Activated naive CD8-positive, alpha-beta T cell treated with anti-CD3 and anti-CD28 coated beads for 36 hours (primary cell): ENCODE measurements at regions not wholly inside any gene's neighbourhood (a gene's known extent, or its start where the extent isn't known, plus 50 kb on each side); places are given as distances from the start of the nearest gene placed in this dataset.
"Not testable (repeated sequence)": the region's sequence is repeated elsewhere in the genome, so short reads cannot be mapped to it uniquely, and the experiment has no call there.

Experiments
- DNase-seq: peaks from one replicate; pipeline ENCODE4 v3.0.0; 2021
- H3K27ac Mint-ChIP-seq: one replicate; pipeline ENCODE4 v1.8.0; 2022; ENCODE audit warnings: mild to moderate bottlenecking, moderate library complexity, mixed read lengths
- H3K27me3 Mint-ChIP-seq: one replicate; pipeline ENCODE4 v1.8.0; 2022; ENCODE audit warnings: mild to moderate bottlenecking, mixed read lengths
- H3K36me3 Mint-ChIP-seq: one replicate; pipeline ENCODE4 v1.8.0; 2021; ENCODE audit warnings: mild to moderate bottlenecking, mixed read lengths
- H3K4me1 Mint-ChIP-seq: one replicate; pipeline ENCODE4 v1.8.0; 2021; ENCODE audit warnings: mixed read lengths
- H3K4me3 Mint-ChIP-seq: one replicate; pipeline ENCODE4 v1.8.0; 2022; ENCODE audit warnings: mild to moderate bottlenecking, moderate library complexity, mixed read lengths
- H3K9me3 Mint-ChIP-seq: one replicate; pipeline ENCODE4 v1.8.0; 2022; ENCODE audit warnings: mixed read lengths

- Mint-ChIP-seq H3K27me3 (peaks cover 34% of the 10 kb centered on the region), H3K9me3 (no peaks in the 10 kb centered on the region), H3K4me1 (peaks cover 2% of the 10 kb centered on the region), H3K4me3 (no peak overlapping the region), H3K27ac (no peak overlapping the region), H3K36me3 (no peaks in the 10 kb centered on the region)
- no peak for DNase-seq
Measured at GRCh38 chr22:35138521-35138920, 72.6 kb downstream of the ISX start.

DNA sequence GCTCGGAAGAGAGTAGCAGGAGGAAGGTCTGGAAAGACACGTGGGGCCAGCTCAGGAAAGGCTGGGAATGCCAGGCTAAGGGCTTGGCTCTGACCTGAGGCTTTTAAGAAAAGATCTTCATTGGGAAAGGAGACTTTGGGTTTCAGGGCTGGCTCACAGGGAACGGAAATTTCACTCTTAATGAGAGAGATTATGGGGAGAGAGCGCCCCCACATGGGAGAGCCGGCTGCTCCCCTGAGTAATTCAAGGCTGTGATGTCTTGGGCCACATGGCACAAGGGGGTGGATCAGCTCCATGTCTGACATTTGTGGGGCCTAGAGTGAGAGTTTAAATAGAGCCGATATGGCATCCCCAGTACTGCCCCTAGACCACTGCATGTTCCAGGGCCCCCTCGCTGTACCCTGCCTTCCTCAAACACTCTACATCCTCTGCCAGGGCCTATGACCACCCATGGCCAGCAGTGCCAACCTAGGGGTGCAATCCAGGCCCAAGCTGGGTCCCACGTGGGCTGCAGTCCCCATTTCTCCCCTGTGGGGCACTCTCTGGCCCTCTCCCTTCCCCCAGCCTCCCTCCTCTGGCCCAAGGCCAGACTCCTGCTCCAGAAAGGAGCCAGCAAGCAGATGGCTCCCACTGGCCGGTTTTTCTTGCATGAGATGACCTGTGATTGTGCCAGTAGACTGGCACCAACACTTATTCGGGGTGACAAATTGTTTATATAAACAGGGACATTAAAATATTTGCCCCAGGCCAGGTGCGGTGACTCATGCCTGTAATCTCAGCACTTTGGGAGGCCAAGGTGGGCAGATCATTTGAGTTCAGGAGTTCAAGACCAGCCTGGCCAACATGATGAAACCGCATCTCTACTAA lies 75.2 kb downstream of the ISX start:
- Mint-ChIP-seq H3K4me1 (no peaks in the 10 kb centered on the region), H3K4me3 (no peak overlapping the region), H3K27me3 (peaks cover 12% of the 10 kb centered on the region), H3K9me3 (no peaks in the 10 kb centered on the region), H3K27ac (peak overlapping the region; percentile 17), H3K36me3 (no peaks in the 10 kb centered on the region)
- DNase-seq: no peak

DNA sequence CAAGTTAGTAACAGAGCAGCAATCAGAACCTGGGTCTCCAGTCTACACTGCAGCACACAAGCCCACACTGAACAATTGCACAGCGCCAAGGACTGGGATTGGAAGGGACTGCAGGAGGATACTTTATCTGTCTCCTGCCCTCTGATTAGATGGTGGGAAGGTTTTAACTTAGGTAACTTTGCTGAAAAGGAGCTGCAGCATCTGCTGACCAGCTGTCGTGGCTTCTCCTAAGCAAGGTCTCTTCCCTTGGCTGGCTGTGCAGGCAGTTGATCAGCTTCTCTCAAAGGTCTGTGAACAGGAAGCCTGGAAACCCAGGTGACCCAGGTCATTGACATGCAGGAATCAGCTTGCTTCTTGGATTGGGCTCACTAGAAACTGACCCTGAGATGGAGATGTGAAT lies 82.4 kb downstream of the ISX start:
- Mint-ChIP-seq H3K4me1 (peaks cover 3% of the 10 kb centered on the region), H3K27me3 (peaks cover 27% of the 10 kb centered on the region), H3K36me3 (no peaks in the 10 kb centered on the region), H3K27ac (no peak overlapping the region), H3K4me3 (no peak overlapping the region), H3K9me3 (no peaks in the 10 kb centered on the region)
- DNase-seq: no peak

DNA sequence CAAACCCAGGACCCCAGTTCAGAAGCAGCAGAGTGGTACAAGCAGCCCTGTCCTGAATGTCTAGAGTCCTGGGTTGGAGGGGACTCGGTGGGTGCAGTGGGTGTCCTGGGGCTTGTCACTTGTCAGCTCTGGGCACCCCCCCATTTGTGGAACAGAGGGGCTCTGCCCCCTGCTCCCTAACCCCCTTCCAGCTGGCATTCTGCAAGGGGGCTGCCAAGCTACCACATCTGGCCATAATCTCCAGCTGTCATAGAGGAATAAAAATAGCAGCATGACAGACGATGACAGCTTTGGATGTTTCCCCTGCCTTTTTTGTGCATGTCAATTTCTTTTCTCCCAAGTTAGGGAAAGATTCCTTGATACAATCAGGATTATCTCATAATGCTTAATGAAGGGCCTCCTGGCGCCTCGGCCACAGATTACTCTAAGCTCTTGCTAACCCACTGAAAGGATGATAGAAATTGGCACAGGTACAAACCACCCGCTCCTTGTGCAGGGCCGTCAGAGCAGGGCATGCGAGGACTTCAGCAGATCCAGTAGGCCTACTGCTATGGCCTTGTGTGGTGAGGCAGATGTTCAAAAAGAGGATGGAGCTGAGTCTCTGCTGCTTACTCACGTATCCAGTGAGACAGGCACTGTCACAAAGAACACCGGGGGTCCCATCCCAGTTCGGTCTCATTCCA lies 83.0 kb downstream of the ISX start:
- no peaks in the 10 kb centered on the region for H3K9me3 Mint-ChIP-seq
- H3K4me1 Mint-ChIP-seq: peaks cover 3% of the 10 kb centered on the region
- H3K27me3 Mint-ChIP-seq: peaks cover 34% of the 10 kb centered on the region
- no peak overlapping the region for H3K4me3 Mint-ChIP-seq
- DNase-seq: no peak
- no peaks in the 10 kb centered on the region for H3K36me3 Mint-ChIP-seq
- H3K27ac Mint-ChIP-seq: no peak overlapping the region

DNA sequence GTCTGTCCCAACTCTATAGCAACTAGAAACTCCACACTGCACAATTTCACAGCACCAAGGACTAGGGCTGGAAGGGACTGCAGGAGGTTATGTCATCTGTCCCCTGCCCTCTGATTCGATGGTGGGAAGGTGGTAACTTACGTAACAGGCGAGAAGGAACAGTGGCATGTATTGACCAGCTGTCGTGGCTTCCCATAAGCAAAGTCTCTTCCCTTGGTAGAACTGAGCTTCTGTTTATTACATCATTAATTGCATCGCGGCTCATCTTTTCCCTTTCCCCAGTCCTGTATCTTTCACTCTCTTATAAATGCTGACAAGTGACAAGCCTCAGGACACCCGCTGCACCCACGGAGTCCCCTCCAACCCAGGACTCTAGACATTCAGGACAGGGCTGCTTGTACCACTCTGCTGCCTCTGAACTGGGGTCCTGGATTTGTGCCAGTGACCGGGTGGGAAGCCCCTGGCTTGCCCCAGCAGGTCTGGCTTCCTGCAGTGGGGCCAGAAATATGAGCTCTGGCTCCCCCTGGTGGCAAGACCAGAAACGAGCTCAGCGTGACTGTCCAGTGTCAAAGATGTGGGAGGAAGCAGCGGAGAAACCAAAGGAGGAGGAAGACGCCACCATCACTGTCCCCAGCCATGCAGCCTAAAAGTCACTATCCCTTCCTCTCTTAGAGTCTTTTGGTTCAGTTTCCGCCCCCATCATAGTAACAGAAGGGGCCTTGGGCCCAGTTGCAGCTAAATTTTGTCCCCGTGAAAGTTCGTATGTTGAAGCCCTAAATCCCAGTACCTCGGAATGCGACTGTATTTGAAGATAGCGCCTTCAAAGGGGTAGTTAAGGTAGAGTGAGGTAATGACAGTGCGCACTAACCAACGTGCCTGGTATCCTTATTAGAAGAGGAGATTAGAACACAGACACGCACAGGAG lies 84.5 kb downstream of the ISX start:
- Mint-ChIP-seq H3K4me3 (no peak overlapping the region), H3K27ac (no peak overlapping the region), H3K27me3 (peaks cover 48% of the 10 kb centered on the region), H3K4me1 (peaks cover 3% of the 10 kb centered on the region), H3K9me3 (no peaks in the 10 kb centered on the region), H3K36me3 (no peaks in the 10 kb centered on the region)
- DNase-seq: peak; percentile 64

GRCh38 chr22:35152316-35152715 lies 86.4 kb downstream of the ISX start:
- no peak for DNase-seq
- Mint-ChIP-seq H3K4me3 (no peak overlapping the region), H3K27ac (no peak overlapping the region), H3K36me3 (no peaks in the 10 kb centered on the region), H3K9me3 (no peaks in the 10 kb centered on the region), H3K4me1 (peaks cover 3% of the 10 kb centered on the region), H3K27me3 (peaks cover 54% of the 10 kb centered on the region)

DNA sequence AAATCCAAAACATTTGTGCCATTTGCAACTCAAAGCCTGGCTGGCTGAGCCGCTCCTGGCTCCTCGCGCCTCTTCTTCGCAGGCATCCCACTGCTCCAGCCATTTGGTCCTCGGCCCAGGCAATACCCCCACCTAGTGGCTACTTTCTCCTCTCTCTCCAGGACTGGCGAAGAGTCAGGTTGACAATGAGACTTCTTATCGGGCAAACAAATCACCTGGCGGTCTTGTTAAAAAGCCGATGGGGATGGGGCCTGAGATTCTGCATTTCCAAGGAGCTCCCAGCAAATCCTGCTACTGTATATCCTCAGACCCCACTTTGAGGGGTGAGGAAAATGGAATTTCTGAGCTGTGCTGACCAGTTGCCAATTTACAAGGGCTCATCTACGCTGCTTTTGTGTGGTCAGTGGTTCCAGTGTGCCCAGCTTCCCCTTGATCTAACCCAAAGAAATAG lies 89.0 kb downstream of the ISX start:
- Mint-ChIP-seq H3K4me1 (peaks cover 3% of the 10 kb centered on the region), H3K27ac (no peak overlapping the region), H3K27me3 (peaks cover 58% of the 10 kb centered on the region), H3K36me3 (no peaks in the 10 kb centered on the region), H3K4me3 (no peak overlapping the region), H3K9me3 (no peaks in the 10 kb centered on the region)
- peak; percentile 14 for DNase-seq

GRCh38 chr22:35155403-35156025 lies 89.6 kb downstream of the ISX start:
- peaks cover 3% of the 10 kb centered on the region for H3K4me1 Mint-ChIP-seq
- no peaks in the 10 kb centered on the region for H3K9me3 Mint-ChIP-seq

GRCh38 chr22:35156945-35157344 lies 91.0 kb downstream of the ISX start:
- no peaks in the 10 kb centered on the region for H3K36me3 Mint-ChIP-seq

More at GRCh38 chr22:35155403-35156025, 89.6 kb downstream of the ISX start:
- H3K4me3 Mint-ChIP-seq: no peak overlapping the region
- no peaks in the 10 kb centered on the region for H3K36me3 Mint-ChIP-seq
- peaks cover 58% of the 10 kb centered on the region for H3K27me3 Mint-ChIP-seq
- no peak for DNase-seq
- no peak overlapping the region for H3K27ac Mint-ChIP-seq

GRCh38 chr22:35158336-35158735 lies 92.4 kb downstream of the ISX start:
- no peak overlapping the region for H3K27ac Mint-ChIP-seq
- no peaks in the 10 kb centered on the region for H3K4me1 Mint-ChIP-seq
- peaks cover 41% of the 10 kb centered on the region for H3K27me3 Mint-ChIP-seq
- H3K4me3 Mint-ChIP-seq: no peak overlapping the region
- no peaks in the 10 kb centered on the region for H3K9me3 Mint-ChIP-seq
- H3K36me3 Mint-ChIP-seq: no peaks in the 10 kb centered on the region
- no peak for DNase-seq

More at GRCh38 chr22:35156945-35157344, 91.0 kb downstream of the ISX start:
- H3K27ac Mint-ChIP-seq: no peak overlapping the region
- H3K27me3 Mint-ChIP-seq: peaks cover 51% of the 10 kb centered on the region
- H3K4me1 Mint-ChIP-seq: no peaks in the 10 kb centered on the region
- no peak for DNase-seq
- no peaks in the 10 kb centered on the region for H3K9me3 Mint-ChIP-seq
- no peak overlapping the region for H3K4me3 Mint-ChIP-seq

- Mint-ChIP-seq H3K9me3 (no peaks in the 10 kb centered on the region), H3K27me3 (peaks cover 30% of the 10 kb centered on the region), H3K27ac (no peak overlapping the region), H3K4me3 (no peak overlapping the region), H3K36me3 (no peaks in the 10 kb centered on the region), H3K4me1 (no peaks in the 10 kb centered on the region)
- no peak for DNase-seq
Measured at GRCh38 chr22:35159343-35159742, 93.4 kb downstream of the ISX start.

DNA sequence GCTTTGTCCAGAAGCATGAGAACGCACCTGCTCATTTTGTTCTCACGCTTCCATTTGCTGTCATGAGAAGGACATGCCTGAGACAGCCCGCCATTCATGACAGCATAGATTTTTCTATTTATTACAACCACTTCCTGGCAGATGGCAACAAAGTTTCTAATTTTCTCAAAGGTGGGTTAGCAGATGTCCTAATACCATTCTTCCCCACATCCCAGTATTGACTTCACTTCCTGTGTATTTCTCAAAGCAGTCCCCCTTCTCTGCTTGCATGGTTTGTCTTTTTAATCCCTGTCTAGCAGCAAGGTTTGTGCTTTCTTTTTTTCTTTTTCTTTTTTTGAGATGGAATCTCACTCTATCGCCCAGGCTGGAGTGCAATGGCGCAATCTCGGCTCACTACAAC lies 94.3 kb downstream of the ISX start:
- Mint-ChIP-seq H3K27ac (no peak overlapping the region), H3K9me3 (no peaks in the 10 kb centered on the region), H3K4me1 (no peaks in the 10 kb centered on the region), H3K27me3 (peaks cover 26% of the 10 kb centered on the region), H3K36me3 (no peaks in the 10 kb centered on the region), H3K4me3 (no peak overlapping the region)
- DNase-seq: no peak

GRCh38 chr22:35165896-35166295 lies 91.4 kb upstream of the HMGXB4 start:
- H3K4me3 Mint-ChIP-seq, H3K9me3 Mint-ChIP-seq, H3K4me1 Mint-ChIP-seq, H3K36me3 Mint-ChIP-seq, DNase-seq, H3K27ac Mint-ChIP-seq: not testable (repeated sequence)
- H3K27me3 Mint-ChIP-seq: peaks cover 17% of the 10 kb centered on the region
